Renal cortex interstitium (tissue), 11 donors: ENCODE measurements at regions not wholly inside any gene's neighbourhood (a gene's known extent, or its start where the extent isn't known, plus 50 kb on each side); places are given as distances from the start of the nearest gene placed in this dataset.
"Not testable (repeated sequence)": the region's sequence is repeated elsewhere in the genome, so short reads cannot be mapped to it uniquely, and the experiment has no call there.

ENCODE experiments used
- DNase-seq, 11 donors: peaks; one replicate each; pipeline ENCODE4 v3.0.0-alpha.2; 2013; ENCODE audit warnings: low read depth in 9 of 11, low spot score in 4 of 11; ENCODE audit errors: extremely low read depth in 1 of 11

- no peak for DNase-seq
Observed at GRCh38 chr6:96276305-96276704, 245.3 kb upstream of the UFL1 start.

DNA sequence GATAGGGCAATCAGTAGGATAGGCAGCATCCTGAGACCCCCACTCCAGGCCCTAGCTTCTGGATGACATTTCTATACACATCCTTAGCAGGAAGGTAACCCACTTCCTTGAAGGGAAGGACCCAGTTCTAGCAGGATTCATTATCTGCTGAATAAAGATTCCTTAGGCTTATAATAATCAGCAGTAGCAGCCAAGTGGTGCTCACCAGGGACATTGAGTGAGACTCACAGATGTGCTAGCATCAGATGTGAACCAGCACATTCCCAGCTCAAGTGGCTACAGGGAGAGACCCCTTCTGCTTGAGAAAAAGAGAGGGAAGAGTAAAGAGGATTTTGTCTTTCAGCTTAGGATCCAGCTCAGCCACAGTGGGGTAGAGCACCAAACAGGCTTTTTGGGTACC is 244.8 kb upstream of the UFL1 start:
- DNase-seq = no peak

- DNase-seq = no peak
Observed at GRCh38 chr6:96279084-96279483, 242.5 kb upstream of the UFL1 start.

DNA sequence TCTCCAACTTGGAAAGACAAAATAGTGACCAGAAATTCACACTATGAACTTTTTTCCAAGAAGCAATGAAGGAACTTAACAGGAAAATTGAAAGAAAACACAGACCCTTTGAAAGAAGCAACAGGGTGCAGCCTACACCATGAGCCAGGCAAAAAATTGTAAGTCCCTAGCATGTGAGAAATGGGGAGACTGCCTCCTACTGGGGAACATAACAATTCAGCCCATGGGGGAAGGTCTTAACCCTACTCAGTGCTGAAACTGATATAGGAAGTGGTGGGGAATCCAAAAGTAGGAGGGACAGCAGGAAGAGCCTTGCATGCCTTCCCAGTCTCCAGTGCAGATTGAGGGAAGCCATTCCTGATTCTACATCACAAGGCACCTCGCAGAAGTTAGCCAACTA is 235.1 kb upstream of the UFL1 start:
- DNase-seq = no peak

- DNase-seq = no peak
Observed at GRCh38 chr6:96299525-96299924, 222.1 kb upstream of the UFL1 start.

DNA sequence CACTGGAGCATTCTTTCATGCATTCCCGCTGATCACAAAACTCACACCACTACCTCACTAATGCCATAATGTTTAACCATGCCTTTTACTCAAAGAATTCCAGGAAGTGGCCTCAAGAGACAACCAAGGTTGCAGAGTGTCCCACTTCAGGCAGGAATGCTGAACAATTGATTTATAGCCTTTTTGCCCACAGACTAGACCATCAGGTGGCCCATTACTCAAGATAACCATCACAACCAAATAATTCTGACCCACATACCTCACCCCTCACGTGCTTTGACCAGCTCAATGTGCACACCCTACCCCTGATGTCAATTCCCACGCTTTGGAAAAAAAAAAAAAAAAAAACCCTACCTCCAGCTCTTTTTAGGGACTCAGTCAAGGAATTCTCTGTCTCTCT is 220.6 kb upstream of the UFL1 start:
- peak in 1 of 11 donors; percentile 7 for DNase-seq

DNA sequence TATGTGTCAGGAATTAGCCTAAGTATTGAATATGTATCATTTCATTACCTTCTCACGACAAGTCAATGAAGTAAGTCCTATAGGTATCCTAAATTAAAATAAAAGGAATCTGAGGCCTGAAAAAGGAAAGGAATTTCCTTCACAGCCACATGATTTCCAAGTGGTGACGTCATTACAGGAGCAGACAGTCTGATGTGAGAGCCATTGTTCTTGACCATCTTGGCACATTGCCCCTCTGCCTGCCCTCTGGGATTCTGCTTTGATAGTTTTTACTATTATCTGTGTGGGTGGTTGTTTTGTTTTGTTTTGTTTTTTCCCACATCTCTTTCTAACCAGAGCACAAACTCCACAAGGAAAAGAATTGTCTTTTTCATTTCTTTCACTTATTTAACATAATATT is 219.8 kb upstream of the UFL1 start:
- no peak for DNase-seq

- no peak for DNase-seq
Observed at GRCh38 chr6:96302991-96303390, 218.6 kb upstream of the UFL1 start.

GRCh38 chr6:96304997-96305396 is 216.6 kb upstream of the UFL1 start:
- DNase-seq = no peak

- DNase-seq = no peak
Observed at GRCh38 chr6:96330884-96331283, 190.7 kb upstream of the UFL1 start.

- no peak for DNase-seq
Observed at GRCh38 chr6:96340164-96340563, 181.4 kb upstream of the UFL1 start.

DNA sequence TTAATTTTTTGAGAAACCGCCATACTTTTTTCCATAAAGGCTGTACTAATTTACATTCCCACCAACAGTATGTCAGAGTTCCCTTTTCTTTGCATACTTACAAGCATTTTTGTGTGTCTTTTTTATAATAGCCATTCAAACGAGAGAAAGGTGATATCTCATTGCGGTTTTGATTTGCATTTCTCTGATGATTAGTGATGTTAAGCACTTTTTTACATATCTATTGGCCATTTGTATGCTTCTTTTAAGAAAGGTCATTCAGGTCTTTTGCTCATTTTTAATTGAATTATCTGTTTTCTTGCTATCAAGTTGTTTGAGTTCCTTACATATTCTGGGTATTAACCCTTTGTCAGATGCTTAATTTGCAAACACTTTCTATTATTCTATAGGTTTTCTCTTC is 176.1 kb upstream of the UFL1 start:
- DNase-seq = no peak

GRCh38 chr6:96381246-96381645 is 140.4 kb upstream of the UFL1 start:
- no peak for DNase-seq

DNA sequence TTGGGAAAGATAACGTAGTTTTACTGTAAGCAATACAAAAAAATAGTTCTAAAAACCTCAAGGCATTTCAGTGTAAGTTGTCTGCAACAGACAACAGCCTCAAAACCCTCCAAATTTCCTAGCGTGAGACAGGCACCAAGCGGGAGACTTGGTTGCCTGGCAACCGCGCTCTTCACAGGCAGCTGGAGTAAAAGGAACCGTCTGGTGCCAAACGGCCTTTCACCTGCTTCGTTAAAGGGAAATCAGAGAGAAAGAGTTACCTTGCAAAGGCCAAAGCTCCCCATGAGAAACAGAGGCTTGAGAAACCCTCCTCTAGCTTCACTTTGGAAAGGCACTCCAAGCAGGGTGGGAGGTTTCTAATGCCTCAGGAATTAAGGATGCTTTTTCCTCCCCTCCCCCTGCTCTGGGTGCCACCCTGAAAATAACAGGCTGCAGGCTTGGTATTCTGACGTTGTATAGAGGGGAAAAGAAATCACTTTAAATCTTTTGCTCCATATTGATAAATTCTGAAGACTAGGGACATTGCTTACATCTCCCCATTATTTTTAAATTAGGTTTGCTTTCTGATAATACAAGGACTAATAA is 129.7 kb upstream of the UFL1 start:
- peak in 10 of 11 donors; percentile 9 to 54 (median 26) for DNase-seq

GRCh38 chr6:96394727-96395126 is 126.9 kb upstream of the UFL1 start:
- peak in 2 of 11 donors; percentile 6 to 8 for DNase-seq

DNA sequence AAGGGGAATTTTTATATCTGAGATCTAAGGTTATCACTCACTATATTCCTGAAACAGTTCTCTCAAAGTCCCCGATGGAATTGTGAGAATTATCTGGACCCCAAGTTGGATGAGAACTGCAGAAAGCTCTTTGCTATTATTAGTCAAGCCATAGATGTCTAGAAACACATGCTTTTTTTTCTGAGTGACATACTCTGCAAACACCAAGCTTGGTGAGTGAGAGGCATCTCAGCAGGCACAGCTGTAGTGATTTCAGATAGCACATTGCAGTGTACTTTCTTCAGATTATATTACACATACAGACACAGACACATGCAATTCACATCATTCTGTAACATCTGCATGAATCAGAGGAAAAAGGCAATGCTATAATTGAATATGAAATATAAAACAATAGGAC is 111.1 kb upstream of the UFL1 start:
- DNase-seq = no peak

DNA sequence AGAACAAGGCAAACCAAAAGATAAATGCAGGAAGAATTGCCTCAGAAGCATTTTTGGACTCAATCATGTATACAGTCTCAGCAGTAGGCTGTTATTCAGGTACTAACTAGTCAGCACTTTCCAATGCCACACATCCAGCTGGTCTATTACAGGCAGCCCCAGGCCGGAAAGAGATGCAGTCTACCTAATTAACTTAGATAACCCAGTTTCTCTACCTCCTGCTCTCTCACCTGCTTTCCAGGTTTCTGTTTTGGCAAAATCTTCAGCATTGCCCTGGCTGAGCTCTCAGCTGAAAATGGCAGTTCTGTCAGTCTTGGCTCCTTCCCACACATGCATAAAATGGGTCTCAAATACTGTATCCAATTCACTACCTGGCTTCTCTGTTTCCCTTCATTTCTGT is 101.3 kb upstream of the UFL1 start:
- DNase-seq = no peak

DNA sequence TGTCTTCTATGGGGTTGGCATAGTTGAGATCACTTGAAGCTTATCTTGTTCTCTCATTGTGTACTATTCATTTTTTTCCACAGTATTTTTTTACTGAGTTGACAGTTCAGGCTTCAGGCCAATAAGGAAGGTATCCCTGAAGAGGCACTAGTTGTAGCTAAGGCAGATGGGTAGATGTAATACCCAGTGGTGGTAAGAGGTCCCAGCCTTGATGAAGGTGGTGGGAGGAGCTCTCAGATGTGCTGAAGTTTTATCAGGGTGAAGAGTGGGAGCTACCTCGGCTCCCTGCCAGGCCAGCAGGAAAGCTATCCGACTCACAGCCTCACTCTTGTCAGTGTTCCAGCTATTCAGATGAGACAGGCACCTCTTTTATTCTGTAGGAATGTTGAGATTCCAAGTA is 87.7 kb upstream of the UFL1 start:
- DNase-seq = no peak

GRCh38 chr6:96436398-96436797 is 85.2 kb upstream of the UFL1 start:
- DNase-seq = no peak

DNA sequence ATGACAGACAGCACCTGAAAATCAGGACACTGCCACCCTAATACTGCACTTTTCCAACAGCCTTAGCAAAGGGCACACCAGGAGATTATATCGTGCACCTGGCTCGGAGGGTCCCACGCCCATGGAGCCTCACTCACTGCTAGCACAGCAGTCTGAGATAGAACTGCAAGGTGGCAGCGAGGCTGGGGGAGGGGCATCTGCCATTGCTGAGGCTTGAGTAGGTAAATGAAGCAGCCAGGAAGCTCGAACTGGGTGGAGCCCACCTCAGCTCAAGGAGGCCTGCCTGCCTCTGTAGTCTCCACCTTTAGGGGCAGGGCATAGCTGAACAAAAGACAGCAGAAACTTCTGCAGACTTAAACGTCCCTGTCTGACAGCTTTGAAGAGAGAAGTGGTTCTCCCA is 84.4 kb upstream of the UFL1 start:
- not testable (repeated sequence) for DNase-seq

DNA sequence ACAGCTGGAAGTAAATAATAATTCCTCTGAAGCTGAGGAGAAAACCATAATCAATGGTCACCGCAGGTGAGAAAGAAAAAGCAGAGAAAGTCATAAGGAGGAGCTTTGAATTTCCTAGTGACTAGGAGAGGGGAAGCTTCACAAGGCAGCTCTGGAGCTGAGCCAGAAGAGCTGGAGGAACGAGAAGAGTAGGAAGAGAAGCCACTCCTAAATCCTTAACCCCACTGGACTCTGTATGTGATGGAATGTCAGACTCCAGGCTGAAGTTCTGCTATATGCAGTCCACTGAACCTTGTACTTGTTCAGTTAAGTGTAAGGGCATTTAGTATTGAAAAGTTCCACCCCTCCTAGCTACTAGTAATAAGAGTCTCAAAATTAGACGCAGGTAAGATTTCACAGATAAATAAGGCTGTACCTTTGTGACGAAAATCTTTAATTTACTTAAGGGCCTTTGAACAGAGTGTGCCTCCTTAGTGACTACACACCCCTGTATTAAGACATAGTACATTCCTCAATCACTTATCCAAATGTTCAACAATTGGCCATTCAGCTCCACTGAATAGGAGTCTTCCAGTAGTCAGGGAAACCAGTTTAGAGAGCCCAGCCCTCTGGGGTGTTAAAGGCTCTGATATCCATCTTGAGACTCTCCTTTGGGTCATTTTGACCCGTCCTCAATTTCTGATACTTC is 71.4 kb upstream of the UFL1 start:
- DNase-seq = peak in 6 of 11 donors; percentile 6 to 75 (median 27)
